ENCODE measurements at regions not wholly inside any gene's neighbourhood (a gene's known extent, or its start where the extent isn't known, plus 50 kb on each side); places are given as distances from the start of the nearest gene placed in this dataset.

DNA sequence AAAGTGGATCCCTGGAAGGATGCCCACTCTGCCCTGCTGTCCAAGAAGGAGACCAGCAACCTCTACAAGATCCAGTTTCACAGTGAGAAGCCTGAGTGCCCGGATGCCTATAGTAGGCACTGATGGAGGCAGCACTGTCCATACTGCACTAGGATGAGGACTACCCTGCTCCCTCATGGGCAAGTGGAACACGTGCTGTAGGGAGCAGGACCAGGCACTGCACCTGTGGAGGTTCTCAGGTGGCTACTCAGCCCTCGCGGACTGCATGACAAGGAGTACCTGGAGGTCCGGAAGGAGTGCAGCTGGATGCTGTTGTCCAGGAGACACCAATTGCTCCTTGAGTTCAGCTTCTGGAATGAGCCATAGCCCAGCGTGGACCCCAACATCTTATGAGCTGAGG lies 146.1 kb upstream of the NLRP1 start:
- no peak for DNase-seq (ENCODE audit: low spot score)
- no peaks in the 10 kb centered on the region for H3K4me1 Mint-ChIP-seq (ENCODE audit: low read depth)
- H3K27ac Mint-ChIP-seq (ENCODE audit: unreplicated experiment) = no peak overlapping the region
- no peaks in the 10 kb centered on the region for H3K36me3 Mint-ChIP-seq (ENCODE audit: low read depth)
- peaks cover 21% of the 10 kb centered on the region for H3K9me3 Mint-ChIP-seq (ENCODE audit: low read depth)
- no peak for TF ChIP-seq CTCF (IDR thresholded peaks at IDR 0.05)
- H3K4me3 Mint-ChIP-seq (ENCODE audit: unreplicated experiment) = no peak overlapping the region
- H3K27me3 Mint-ChIP-seq (ENCODE audit: low read depth) = peaks cover 39% of the 10 kb centered on the region

DNA sequence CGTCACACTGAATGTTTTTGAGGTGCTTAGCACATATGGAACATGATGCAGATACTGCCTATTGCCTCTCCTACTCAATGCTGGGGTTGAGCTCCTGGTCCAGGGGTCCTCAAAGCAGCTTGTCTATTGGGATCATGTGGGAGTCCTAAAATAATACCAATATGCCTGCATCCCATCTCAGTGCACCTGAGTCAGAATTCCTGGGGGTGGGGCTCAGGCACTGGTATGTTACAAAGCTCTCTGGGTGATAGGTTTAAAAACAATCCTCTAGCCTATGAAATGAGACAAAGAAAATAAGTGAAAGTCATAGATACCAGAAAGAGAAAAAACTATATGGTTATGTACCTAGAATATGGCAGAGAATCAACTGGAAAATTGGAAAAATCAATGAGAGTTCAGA lies 156.6 kb upstream of the NLRP1 start:
- no peaks in the 10 kb centered on the region for H3K9me3 Mint-ChIP-seq (ENCODE audit: low read depth)
- H3K4me1 Mint-ChIP-seq (ENCODE audit: low read depth) = no peaks in the 10 kb centered on the region
- TF ChIP-seq CTCF (IDR thresholded peaks at IDR 0.05) = no peak
- peaks cover 23% of the 10 kb centered on the region for H3K27me3 Mint-ChIP-seq (ENCODE audit: low read depth)
- no peak overlapping the region for H3K4me3 Mint-ChIP-seq (ENCODE audit: unreplicated experiment)
- no peak for DNase-seq (ENCODE audit: low spot score)
- no peaks in the 10 kb centered on the region for H3K36me3 Mint-ChIP-seq (ENCODE audit: low read depth)
- H3K27ac Mint-ChIP-seq (ENCODE audit: unreplicated experiment) = no peak overlapping the region

GRCh38 chr17:5741810-5742209 lies 157.5 kb upstream of the NLRP1 start:
- Mint-ChIP-seq H3K27ac (ENCODE audit: unreplicated experiment) (no peak overlapping the region), H3K4me1 (ENCODE audit: low read depth) (no peaks in the 10 kb centered on the region), H3K27me3 (ENCODE audit: low read depth) (peaks cover 18% of the 10 kb centered on the region), H3K36me3 (ENCODE audit: low read depth) (no peaks in the 10 kb centered on the region), H3K9me3 (ENCODE audit: low read depth) (no peaks in the 10 kb centered on the region), H3K4me3 (ENCODE audit: unreplicated experiment) (no peak overlapping the region)
- no peak for TF ChIP-seq CTCF (IDR thresholded peaks at IDR 0.05)
- no peak for DNase-seq (ENCODE audit: low spot score)

GRCh38 chr17:5745111-5745813 lies 161.0 kb upstream of the NLRP1 start:
- DNase-seq (ENCODE audit: low spot score) = no peak

GRCh38 chr17:5747276-5747675 lies 163.0 kb upstream of the NLRP1 start:
- no peak for DNase-seq (ENCODE audit: low spot score)
- no peaks in the 10 kb centered on the region for H3K4me1 Mint-ChIP-seq (ENCODE audit: low read depth)
- no peaks in the 10 kb centered on the region for H3K36me3 Mint-ChIP-seq (ENCODE audit: low read depth)
- peaks cover 17% of the 10 kb centered on the region for H3K27me3 Mint-ChIP-seq (ENCODE audit: low read depth)
- H3K27ac Mint-ChIP-seq (ENCODE audit: unreplicated experiment) = no peak overlapping the region
- H3K9me3 Mint-ChIP-seq (ENCODE audit: low read depth) = no peaks in the 10 kb centered on the region
- no peak overlapping the region for H3K4me3 Mint-ChIP-seq (ENCODE audit: unreplicated experiment)
- peak; percentile 41 for TF ChIP-seq CTCF (IDR thresholded peaks at IDR 0.05)

More at GRCh38 chr17:5745111-5745813, 161.0 kb upstream of the NLRP1 start:
- H3K4me3 Mint-ChIP-seq (ENCODE audit: unreplicated experiment) = no peak overlapping the region
- no peaks in the 10 kb centered on the region for H3K9me3 Mint-ChIP-seq (ENCODE audit: low read depth)
- H3K36me3 Mint-ChIP-seq (ENCODE audit: low read depth) = no peaks in the 10 kb centered on the region
- TF ChIP-seq CTCF (IDR thresholded peaks at IDR 0.05) = no peak
- H3K4me1 Mint-ChIP-seq (ENCODE audit: low read depth) = no peaks in the 10 kb centered on the region
- no peak overlapping the region for H3K27ac Mint-ChIP-seq (ENCODE audit: unreplicated experiment)
- H3K27me3 Mint-ChIP-seq (ENCODE audit: low read depth) = peaks cover 15% of the 10 kb centered on the region
